HG02759 (cell line): ENCODE measurements at regions not wholly inside any gene's neighbourhood (a gene's known extent, or its start where the extent isn't known, plus 50 kb on each side); places are given as distances from the start of the nearest gene placed in this dataset.
"Not testable (repeated sequence)": the region's sequence is repeated elsewhere in the genome, so short reads cannot be mapped to it uniquely, and the experiment has no call there.

Experiments used
- ATAC-seq: cut with Tn5 transposase; IDR thresholded peaks from one replicate; pipeline ENCODE4 v1.9.1; 2021; ENCODE audit warnings: mild to moderate bottlenecking, moderate library complexity; ENCODE audit not compliant: unreplicated experiment

DNA sequence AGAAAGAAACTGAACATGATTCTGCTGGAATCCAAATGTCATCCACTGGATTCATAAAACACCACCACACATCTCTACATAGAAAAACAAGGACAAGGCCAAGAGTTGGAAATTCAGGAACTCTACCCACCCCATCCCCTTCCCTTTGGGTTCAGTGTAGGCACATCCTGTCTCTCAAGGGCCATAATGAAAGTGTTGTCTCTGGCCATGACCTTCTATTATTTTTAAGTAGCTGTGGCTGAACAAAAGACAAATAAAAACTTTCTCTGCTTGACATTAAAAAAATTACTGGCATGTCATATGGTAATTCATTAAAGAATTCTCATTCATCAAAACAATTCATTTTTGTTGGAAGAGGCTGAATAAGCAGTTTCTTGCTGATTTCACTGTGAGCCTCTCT is 54.9 kb upstream of the ZBTB18 start:
- no peak for ATAC-seq

DNA sequence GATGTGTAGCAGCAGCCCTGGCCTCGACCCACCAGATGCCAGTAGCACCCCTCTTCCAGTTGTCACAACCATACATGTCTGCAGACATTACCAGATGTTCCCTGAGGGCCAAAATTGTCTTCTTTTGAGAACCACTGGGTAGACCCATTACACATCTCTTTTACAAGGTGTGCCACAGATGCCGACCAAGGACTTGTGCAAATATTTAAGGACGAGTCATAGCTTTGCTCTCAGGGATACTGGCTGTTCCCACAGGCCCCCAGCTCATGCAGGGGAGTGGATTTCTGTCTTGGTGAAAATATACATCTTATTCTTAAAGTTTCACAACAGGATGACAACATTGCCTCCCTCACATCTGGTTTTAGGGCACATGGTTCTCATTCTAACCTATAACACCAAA is 59.4 kb upstream of the ZBTB18 start:
- no peak for ATAC-seq

DNA sequence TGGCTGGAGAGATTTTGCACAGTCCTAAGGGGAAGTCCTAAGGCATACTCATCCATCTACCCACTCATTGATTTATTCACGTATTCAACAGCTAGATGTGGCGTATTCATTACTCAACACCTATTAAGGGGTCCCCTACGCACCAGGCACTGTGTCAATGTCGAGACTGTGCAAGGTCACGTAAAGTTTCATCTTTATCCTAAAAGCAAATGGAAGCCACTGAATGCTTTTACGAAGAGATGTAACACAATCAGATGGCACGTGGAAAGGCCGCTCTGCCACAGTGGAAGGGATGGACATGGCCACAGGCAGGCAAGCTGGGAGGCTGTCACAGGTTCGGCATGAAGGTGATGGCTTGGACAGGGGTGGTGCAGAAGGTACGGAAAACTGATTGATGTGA is 66.3 kb upstream of the ZBTB18 start:
- ATAC-seq: no peak

DNA sequence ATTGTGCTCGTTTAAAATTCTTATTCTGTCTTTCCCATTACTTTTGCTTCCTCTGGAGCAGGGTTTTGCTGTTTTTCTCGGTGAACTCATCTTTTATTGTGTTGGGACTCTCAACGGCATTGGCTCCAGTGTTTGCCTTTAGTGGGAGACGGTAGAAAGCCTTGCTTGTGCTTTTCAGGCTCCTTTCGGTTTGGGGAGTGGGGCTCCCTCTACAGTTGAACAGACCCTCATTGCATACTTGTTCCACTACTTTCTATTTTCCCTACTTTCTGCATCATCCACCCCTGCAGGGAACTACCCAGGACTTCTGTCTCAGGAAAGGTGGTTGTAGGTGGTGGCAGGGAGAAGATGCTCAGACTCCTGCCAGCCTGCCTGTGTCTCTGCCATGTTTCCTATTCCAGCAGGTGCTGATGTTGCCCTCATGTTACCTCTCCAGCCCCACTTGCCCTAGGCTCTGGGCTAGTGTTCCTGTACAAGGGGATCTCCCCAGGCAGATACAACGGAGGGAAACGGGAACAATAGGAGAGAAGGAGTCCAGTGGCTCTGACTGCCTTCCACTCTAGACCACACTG is 68.5 kb upstream of the ZBTB18 start:
- ATAC-seq: no peak

DNA sequence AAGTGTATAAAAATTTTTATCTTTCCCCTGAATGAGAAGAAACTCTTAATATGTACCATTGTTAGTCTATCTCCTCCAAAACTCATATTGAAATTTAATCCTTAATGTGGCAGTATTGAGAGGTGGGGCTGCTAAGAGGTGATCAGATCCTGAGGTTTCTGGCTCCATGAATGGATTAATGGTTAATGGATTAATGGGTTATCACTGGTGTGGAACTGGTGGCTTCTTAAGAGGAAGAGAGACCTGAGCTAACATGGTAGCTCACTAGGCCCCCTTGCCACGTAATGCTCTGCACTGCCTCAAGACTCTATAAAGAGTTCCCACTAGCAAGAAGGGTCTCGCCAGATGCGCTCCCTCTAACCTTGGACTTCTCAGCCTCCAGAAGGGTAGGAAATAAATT is 70.6 kb upstream of the ZBTB18 start:
- no peak for ATAC-seq

DNA sequence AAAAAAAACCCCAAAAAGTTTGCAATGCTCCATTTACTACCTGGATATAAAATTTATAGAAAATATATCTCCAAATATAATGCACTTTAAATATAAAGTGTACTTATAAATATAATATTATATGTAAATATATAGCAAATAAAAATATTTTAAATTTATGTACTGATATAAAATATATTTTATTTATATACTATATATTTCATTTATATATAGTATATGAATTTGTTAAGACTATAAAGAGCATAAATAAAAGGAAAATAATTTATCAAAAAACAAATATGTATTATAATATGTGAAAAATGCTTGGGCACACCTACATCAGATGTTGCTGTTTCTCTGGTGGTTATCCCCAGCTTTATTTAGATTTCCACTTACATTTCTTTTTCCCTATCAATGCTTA is 71.0 kb upstream of the ZBTB18 start:
- no peak for ATAC-seq

DNA sequence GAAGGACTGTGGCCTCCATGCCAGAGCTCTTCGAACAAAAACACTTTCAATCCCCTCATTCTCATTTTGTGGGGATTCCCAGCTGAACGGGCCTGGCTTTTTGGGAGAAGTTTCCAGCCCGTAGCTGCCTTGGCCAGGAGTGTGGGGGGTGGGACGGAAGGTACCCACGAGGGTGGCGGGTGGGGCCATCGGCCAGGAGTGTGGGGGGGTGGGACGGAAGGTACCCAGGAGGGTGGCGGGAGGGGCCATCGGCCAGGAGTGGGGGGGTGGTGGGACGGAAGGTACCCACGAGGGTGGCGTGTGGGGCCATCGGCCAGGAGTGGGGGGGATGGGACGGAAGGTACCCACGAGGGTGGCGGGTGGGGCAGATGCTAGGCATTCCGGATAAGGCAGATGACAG is 71.7 kb upstream of the ZBTB18 start:
- no peak for ATAC-seq

DNA sequence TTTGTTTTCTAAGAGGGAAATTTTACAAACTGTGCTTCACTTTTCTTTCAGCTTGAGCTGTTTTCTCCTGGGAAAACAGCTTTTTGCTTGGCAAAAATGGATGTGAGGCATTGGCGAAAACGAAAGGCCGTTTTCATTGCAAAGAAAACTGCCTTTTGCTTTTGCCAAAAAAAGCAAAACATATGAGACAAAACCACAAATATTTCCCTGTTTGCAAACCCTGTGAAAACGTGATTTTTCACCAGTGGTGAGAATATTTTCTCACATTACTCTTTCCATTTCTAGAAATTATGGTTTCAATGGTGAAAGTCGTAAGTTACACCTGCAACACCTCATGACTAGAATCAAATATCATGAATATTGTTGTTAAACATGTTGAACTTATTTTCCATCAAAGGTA is 74.0 kb upstream of the ZBTB18 start:
- no peak for ATAC-seq

DNA sequence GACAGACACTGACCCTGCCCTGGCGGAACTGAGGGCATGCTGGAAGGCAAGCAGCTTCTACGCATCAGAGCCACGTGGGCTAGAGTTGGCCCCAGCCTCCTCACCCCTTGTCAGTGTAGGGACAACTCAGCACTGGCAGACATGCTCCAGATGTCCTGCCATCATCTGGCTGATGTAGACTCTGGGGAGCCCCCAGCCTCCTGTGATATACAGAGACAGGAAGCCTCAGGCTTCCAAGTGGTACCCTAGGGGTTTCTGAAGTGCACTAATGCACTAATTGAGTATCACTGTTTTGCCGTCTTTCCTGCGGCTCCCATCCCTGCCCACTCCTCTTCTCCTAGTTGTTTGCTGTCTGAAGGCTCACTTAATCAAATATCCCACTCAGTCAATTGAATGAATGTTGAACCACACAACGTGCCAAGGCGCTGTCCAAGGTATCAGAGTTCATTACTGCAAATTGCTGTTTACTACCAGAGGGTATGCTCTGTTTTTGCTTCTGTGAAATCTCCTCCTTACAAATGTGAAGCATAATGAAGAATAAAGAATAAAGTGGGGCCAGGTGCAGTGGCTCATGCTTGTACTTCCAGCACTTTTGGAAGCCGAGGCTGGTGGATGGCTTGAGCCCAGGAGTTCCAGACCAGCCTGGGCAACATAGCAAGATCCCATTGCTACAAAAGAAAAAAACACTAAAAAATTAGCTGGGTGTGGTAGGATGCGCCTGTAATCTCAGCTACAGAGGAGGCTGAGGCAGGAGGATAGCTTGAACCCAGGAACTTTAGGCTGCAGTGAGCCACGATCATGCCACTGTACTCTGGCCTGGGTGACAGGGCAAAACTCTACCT is 76.4 kb upstream of the ZBTB18 start:
- no peak for ATAC-seq

DNA sequence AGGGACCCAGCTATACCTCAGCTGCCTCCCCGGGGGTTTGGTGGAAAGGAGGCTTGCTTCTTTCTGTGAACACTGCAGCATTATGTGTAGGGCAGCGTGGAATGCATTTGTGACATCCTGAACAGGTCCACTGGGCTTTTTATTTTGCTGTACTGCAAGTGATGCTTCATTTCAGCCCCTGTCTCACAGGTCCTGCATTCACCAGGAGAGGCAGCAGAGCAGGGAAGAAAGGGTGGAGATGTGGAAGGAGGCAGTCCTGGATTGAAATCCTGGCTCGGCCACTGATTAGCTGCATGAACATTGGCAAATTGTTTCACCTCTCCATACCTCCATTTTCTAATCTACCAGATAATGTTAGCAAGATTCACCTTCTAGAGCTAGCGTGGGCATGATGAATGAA is 77.9 kb upstream of the ZBTB18 start:
- no peak for ATAC-seq

DNA sequence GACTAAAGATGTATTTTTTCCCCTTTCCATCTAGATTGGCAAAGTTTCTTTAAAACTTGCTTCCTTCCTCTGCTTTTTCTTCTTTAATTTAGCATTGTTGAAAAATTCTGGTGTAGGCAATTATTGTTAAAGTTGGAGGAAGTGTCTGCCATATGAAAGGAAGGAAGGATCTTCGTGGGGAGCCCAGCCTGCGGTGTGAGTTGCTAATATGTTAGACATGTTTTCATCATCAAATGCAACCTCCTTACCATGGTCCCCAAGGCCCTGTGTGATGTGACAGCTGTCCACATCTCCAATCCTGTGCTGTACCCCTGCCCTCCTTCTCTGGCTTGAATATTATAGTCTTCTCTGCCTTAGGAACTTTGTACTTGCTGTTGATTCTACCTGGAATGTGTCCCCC is 81.0 kb upstream of the ZBTB18 start:
- no peak for ATAC-seq

DNA sequence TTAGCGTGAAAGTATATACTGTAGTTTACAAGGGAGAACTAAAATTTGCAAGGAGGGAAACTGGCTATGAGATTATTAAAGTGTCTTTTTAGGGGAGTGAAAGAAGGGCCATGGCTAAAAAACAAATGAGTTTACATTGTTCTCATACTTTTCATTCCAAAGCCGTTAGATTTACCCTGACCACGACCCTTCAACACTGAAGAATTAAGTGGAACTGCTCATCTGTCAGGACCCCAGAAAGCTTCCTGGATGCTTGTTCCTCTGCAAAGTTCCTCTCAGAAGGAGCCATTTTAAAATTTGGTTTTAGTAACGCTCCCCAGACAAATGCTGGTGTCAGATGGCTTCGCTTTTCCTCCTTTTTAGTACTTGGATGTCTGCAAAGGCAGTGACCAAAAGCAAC is 82.7 kb upstream of the ZBTB18 start:
- no peak for ATAC-seq

DNA sequence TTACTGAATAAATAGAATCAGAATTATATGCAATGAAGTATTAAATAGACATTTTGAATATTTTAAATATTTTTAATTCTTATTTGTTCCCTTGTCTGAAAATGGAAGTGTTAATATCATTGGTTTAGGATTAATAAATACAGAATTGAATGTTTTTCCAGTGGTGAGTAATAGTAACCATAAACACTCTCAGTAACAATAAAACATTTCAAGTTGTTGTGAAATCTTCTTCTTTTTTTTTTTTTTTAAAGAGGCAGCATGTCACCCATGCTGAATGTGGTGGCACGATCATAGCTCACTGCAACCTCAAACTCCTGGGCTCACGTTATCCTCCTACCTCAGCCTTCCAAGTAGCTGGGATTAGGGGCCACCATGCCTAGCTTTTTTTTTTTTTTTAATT is 86.2 kb upstream of the ZBTB18 start:
- no peak for ATAC-seq

DNA sequence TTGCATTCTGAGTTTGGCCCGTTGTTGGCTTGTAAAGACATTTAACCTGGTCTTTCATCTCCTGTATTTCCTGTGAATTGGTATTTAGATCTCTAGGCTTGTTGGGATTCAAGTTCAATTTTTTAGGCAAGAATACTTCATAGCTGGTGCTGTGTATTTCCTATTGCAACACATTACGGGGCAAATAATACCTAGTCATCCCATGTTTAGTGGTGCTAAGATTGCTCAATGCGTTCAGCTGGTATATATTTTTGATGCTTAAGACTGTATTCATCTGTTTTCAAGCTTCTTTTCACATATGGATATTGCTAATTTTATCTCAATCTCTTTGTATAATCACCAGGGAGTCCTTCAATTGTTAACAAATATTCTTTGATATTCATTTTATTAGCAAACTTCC is 87.5 kb upstream of the ZBTB18 start:
- ATAC-seq: no peak

DNA sequence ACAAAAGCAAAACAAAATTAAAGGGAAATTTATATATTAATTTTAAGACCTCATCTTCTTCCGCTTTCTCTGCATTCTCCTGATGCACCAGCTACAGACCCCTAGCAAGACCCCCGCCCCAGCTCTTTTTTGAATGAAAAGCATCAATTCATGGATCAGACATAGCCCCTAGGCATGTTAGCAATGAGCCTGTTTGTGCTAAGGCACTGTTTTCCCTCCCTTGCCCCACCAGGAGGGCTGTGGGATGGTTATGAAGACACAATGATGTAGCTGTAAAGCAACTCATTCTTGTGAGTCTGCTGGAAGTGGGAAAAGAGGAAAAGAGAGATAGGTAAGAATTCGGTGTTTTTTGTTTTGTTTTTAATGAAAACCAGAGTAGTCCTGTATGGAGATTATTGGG is 88.5 kb upstream of the ZBTB18 start:
- no peak for ATAC-seq

DNA sequence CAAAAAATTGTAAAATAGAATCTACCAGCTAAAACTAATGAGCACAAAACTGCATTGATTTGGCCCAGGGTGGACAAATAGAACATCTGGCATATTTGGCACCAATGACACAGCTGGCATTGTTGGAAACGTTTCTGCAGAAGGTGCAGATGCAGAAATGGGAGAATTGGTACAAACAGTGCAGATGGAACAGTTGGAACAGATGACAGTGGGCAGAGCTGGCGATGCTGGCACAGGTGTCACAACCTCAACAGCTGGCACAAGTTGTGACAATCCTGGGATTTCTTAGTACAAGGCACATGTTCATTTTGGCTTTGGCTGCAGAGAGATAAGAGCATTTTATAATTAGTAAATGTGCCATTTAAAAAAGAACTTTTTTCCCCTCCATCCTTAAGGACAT is 91.1 kb upstream of the ZBTB18 start:
- ATAC-seq: no peak

DNA sequence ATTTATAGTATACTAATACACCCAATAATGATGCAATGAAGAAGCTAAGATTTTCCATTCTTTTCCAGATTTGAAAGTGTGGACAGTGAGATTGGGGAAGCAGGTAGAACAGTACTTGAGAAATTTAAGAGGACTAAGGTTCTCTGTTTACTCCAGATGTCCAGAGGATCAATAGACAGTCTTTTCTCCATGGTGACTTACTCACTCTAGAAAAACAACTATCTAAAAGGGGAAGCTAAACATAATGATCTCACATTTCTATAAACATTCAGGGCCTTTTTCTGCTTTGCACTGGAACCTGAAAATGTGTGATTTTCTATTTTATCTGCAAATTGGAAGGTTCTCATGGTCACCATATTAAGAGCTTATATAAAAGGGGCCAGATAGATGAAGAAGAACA is 93.9 kb upstream of the ZBTB18 start:
- no peak for ATAC-seq

DNA sequence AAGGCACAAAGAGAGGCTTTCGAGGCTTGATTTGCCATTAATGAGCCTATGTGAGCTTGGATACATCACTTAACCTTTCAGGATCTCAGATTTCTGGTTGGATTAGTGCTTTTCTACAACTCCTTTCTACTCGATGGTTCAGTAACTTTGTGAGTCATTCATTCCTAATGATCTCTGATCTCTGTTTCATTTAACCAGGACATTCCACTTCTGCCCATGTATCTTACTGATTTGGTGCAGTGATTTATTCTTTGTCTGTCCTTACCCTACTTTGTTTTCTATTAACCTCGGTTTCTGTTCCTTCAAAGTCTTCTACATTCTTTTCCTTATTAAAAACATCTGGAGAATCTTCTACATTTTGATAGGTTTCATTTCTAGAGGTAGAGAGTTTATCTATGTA is 94.6 kb upstream of the ZBTB18 start:
- ATAC-seq: no peak

DNA sequence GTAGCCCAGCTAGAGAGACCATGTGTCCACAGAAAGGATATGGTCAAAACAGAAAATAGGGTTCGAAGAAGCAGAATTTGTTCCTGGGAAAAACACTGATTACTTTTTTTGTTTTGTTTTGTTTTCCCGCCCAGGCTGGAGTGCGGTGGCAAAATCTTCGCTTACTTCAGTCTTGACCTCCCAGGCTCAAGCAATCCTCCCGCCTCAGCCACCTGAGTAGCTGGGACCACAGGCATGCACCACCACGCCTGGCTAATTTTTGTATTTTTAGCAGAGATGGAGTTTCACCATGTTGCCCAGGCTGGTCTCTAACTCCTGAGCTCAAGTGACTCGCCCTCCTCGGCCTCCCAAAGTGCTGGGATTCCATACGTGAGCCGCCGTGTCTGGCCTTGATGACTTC is 99.9 kb upstream of the ZBTB18 start:
- ATAC-seq: not testable (repeated sequence)

DNA sequence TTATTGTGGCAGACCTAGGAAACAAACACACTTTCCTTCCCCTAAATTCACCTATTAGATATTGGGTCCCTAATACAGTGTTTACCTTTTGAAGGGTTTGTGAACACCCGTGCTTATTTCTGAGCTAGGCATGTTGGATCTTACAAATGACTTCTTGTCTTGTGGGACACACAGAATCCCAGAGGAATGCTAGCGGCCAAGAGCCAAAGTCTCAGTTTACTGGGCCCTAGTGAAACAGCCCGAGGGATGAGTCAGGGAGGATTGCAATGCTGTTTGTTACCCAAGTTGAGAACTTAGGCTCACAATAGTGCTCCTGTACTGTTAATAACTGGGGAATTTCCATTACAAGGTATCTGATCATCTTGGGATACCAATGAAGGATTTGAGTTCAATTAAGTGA is 100.1 kb upstream of the AKT3 start:
- ATAC-seq: no peak

DNA sequence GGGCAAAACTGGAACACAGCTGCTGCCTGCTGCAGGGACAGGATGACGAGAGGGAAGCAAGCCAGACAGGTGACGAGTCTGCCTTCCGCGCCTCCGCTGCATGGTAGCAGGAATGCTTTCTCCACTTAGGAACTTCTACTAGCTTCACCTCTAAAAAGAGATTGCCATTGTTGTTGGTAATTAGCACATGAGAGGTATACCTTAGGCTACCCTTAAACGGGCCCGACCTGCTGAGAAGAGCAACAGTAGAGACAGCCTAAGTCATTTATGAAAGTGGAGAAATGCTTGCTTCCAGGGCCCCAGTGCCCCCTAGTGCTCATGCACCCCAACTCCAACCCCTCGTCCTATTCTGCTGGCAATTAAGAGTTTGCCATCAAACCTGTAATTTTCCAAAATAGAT is 96.9 kb upstream of the AKT3 start:
- ATAC-seq: peak; percentile 49

DNA sequence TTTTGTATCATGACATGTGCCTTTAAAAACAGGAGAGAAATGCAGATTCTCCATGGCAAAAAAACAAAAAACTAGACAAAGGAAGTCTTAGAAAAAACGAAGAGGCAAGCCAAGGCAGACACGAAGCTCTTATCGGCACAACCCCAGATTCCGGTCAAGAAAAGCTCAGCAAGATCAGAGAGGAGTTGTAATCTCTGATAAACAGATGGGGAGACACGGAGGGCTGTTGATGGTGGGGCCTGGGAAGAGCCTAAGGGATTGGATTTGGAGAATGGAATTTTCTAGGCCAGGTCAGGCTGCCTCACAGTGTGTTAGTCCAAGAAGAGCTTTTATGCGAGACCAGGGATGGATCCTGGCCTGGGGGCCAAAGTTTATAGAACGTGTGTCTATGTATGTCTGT is 96.2 kb upstream of the AKT3 start:
- no peak for ATAC-seq

DNA sequence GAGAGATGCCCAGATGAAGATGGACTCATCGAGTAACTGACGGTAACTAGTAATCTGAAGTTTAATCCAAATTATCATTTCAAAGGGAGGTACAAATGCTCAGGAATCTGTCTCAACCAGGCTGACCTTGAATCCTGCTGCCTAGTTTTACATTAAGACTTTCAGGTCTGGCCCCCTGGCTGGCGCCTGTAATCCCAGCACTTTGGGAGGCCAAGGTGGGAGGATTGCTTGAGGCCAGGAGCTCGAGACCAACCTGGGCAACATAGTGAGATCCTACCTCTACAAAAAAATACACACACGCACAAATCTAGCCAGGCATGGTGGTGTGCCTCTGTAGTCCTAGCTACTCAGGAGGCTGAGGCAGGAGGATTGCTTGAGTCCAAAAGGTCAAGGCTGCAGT is 95.7 kb upstream of the AKT3 start:
- no peak for ATAC-seq
